Endothelial cell (in vitro differentiated cells): ENCODE measurements at regions not wholly inside any gene's neighbourhood (a gene's known extent, or its start where the extent isn't known, plus 50 kb on each side); places are given as distances from the start of the nearest gene placed in this dataset.

Source experiments
- DNase-seq: peaks from one replicate; pipeline ENCODE4 v3.0.0; 2021; ENCODE audit warnings: low spot score
- H3K27ac Mint-ChIP-seq: one replicate; pipeline ENCODE4 v1.8.0; 2021; ENCODE audit warnings: mixed read lengths, inconsistent platforms; ENCODE audit not compliant: unreplicated experiment
- H3K27me3 Mint-ChIP-seq: one replicate; pipeline ENCODE4 v1.8.0; 2021; ENCODE audit warnings: mild to moderate bottlenecking, moderate library complexity, mixed read lengths, inconsistent platforms; ENCODE audit not compliant: unreplicated experiment
- H3K36me3 Mint-ChIP-seq: one replicate; pipeline ENCODE4 v1.8.0; 2021; ENCODE audit warnings: mild to moderate bottlenecking, low read depth, mixed read lengths, inconsistent platforms; ENCODE audit not compliant: unreplicated experiment
- H3K4me1 Mint-ChIP-seq: one replicate; pipeline ENCODE4 v1.8.0; 2021; ENCODE audit warnings: mild to moderate bottlenecking, mixed read lengths, inconsistent platforms; ENCODE audit not compliant: unreplicated experiment
- H3K4me3 Mint-ChIP-seq: one replicate; pipeline ENCODE4 v1.8.0; 2021; ENCODE audit warnings: mild to moderate bottlenecking, mixed read lengths, inconsistent platforms; ENCODE audit not compliant: unreplicated experiment
- H3K9me3 Mint-ChIP-seq: one replicate; pipeline ENCODE4 v1.8.0; 2021; ENCODE audit warnings: mixed read lengths, inconsistent platforms; ENCODE audit not compliant: unreplicated experiment
- CTCF ChIP-seq: fragments of 200-600 bp; sonication (generic); IDR thresholded peaks from one replicate; pipeline ENCODE4 v1.5.0; 2021; ENCODE audit warnings: antibody characterized with exemption; ENCODE audit not compliant: unreplicated experiment

- Mint-ChIP-seq H3K27ac (no peak overlapping the region), H3K27me3 (no peaks in the 10 kb centered on the region), H3K4me3 (no peak overlapping the region), H3K36me3 (no peaks in the 10 kb centered on the region), H3K4me1 (no peaks in the 10 kb centered on the region), H3K9me3 (no peaks in the 10 kb centered on the region)
- no peak for DNase-seq
- TF ChIP-seq CTCF, result no peak
Observed at GRCh38 chr17:14451729-14452191, 150.9 kb downstream of the HS3ST3B1 start.

- TF ChIP-seq CTCF, result no peak
- Mint-ChIP-seq H3K4me1 (no peaks in the 10 kb centered on the region), H3K27me3 (no peaks in the 10 kb centered on the region), H3K27ac (no peak overlapping the region), H3K9me3 (no peaks in the 10 kb centered on the region), H3K36me3 (no peaks in the 10 kb centered on the region), H3K4me3 (no peak overlapping the region)
- no peak for DNase-seq
Observed at GRCh38 chr17:14448818-14449217, 147.9 kb downstream of the HS3ST3B1 start.

GRCh38 chr17:14446825-14447224 is 145.9 kb downstream of the HS3ST3B1 start:
- Mint-ChIP-seq H3K4me1 (no peaks in the 10 kb centered on the region), H3K9me3 (no peaks in the 10 kb centered on the region), H3K36me3 (no peaks in the 10 kb centered on the region), H3K27ac (no peak overlapping the region), H3K4me3 (no peak overlapping the region), H3K27me3 (no peaks in the 10 kb centered on the region)
- no peak for DNase-seq
- no peak for TF ChIP-seq CTCF

GRCh38 chr17:14444915-14445314 is 144.0 kb downstream of the HS3ST3B1 start:
- Mint-ChIP-seq H3K4me1 (no peaks in the 10 kb centered on the region), H3K27me3 (no peaks in the 10 kb centered on the region), H3K36me3 (no peaks in the 10 kb centered on the region), H3K4me3 (no peak overlapping the region), H3K9me3 (no peaks in the 10 kb centered on the region), H3K27ac (no peak overlapping the region)
- DNase-seq, result no peak
- no peak for TF ChIP-seq CTCF

- no peaks in the 10 kb centered on the region for H3K36me3 Mint-ChIP-seq
- no peak for DNase-seq
- TF ChIP-seq CTCF, result no peak
- H3K4me3 Mint-ChIP-seq, result no peak overlapping the region
- no peaks in the 10 kb centered on the region for H3K27me3 Mint-ChIP-seq
- H3K4me1 Mint-ChIP-seq, result no peaks in the 10 kb centered on the region
- no peak overlapping the region for H3K27ac Mint-ChIP-seq
- no peaks in the 10 kb centered on the region for H3K9me3 Mint-ChIP-seq
Observed at GRCh38 chr17:14442798-14443528, 142.1 kb downstream of the HS3ST3B1 start.
